Heart right ventricle (tissue), 16 donors: ENCODE measurements at regions not wholly inside any gene's neighbourhood (a gene's known extent, or its start where the extent isn't known, plus 50 kb on each side); places are given as distances from the start of the nearest gene placed in this dataset.

Experiments used
- ATAC-seq, 8 donors: fragments of 200-7000 bp; cut with Tn5 transposase; one replicate each; pipeline ENCODE4 v1.9.1; 2020; ENCODE audit warnings: mild to moderate bottlenecking in 8 of 8, moderate library complexity in 8 of 8, moderate number of reproducible peaks in 1 of 8
- DNase-seq, 2 donors: peaks; one replicate each; pipeline ENCODE4 v3.0.0-alpha.2; 2020
- H3K27ac ChIP-seq, 10 donors: fragments of 200-600 bp; sonication (generic) in 2 of 10; one replicate each; pipeline versions ENCODE4 v1.5.0 to v1.8.0; 2020 to 2022; ENCODE audit warnings: mild to moderate bottlenecking in 3 of 10
- H3K27me3 ChIP-seq, 7 donors: fragments of 200-600 bp; one replicate each; pipeline ENCODE4 v1.8.0; 2021 to 2022; ENCODE audit warnings: mild to moderate bottlenecking in 2 of 7
- H3K36me3 ChIP-seq, 9 donors: fragments of 200-600 bp; sonication (generic) in 1 of 9; one replicate each; pipeline versions ENCODE4 v1.5.0 to v1.8.0; 2020 to 2022; ENCODE audit warnings: mild to moderate bottlenecking in 2 of 9
- H3K4me1 ChIP-seq, 9 donors: fragments of 200-600 bp; sonication (generic) in 1 of 9; one replicate each; pipeline versions ENCODE4 v1.5.0 to v1.8.0; 2020 to 2022; ENCODE audit warnings: mild to moderate bottlenecking in 4 of 9
- H3K4me3 ChIP-seq, 10 donors: fragments of 200-600 bp; sonication (generic) in 2 of 10; one replicate each; pipeline versions ENCODE4 v1.5.0 to v1.8.0; 2020 to 2022; ENCODE audit warnings: mild to moderate bottlenecking in 7 of 10, moderate library complexity in 2 of 10
- H3K9me3 ChIP-seq, 11 donors: fragments of 200-600 bp in 10 of 11; sonication (generic) in 2 of 11; one replicate each; pipeline versions ENCODE4 v1.5.0 to v1.8.0; 2013 to 2022; ENCODE audit warnings: mild to moderate bottlenecking in 2 of 11, control low read depth in 1 of 11, moderate library complexity in 1 of 11
- WGBS, 2 donors: extraction: QIAGEN DNeasy Blood & Tissue Kit; methylation state at CpG; one replicate each; pipeline ENCODE4 v1.1.7; 2013; ENCODE audit warnings: inconsistent platforms in 1 of 2; 5-methylcytosine and 5-hydroxymethylcytosine counted together
- intact Hi-C, 10 donors: fragments of 100-400 bp; cut with DNase I; formaldehyde crosslinking; loops; one replicate each; pipeline versions ENCODE4 v1.11.1 to v1.14.2; 2022
- TF ChIP-seq, protein P1 (sequence below), 9 donors: fragments of 200-600 bp; sonication (generic) in 2 of 9; IDR thresholded peaks; one replicate each; pipeline versions ENCODE4 v1.5.0 to v1.8.0; 2021 to 2022; ENCODE audit warnings: antibody characterized with exemption in 9 of 9, mild to moderate bottlenecking in 5 of 9, moderate library complexity in 1 of 9
- donor health status: Arrhythmogenic right ventricular cardiomyopathy.
- donor health status: ischemic (EF 13 %, LVEDD 7.1; RV severe dilation, severe dysfunction).
- donor health status: healthy with polysubstance abuse.
- donor health status: DM: no; HTN: yes; CAD: no.
- donor health status: DM: no; HTN: no; CAD: no.
- donor health status: ischemic (EF 25% LVEDD 6.9; RV normal size, moderate dysfunction).
- donor health status: ischemic (EF 25% LVEDD 5.7; RV mildly dilated, moderate dysfunction).
- donor health status: healthy.
- donor health status: DM: yes; HTN: yes; CAD: no.
- donor health status: Ischemic cardiomyopathy.
- donor health status: ischemic (EF 35%, LVEDD 5.7; RV mildly dilated, moderate dysfunction).
- donor health status: nonischemic (EF 11% LVEDD 7.7; RV severe dilation, severe dysfunction).
- donor health status: DM: yes; HTN: yes; CAD: no.
- donor health status: PGD.
- donor health status: ischemic (EF 29% LVEDD 5.4; RV normal size, mild dysfunction).
- donor health status: nonischemic (EF 23%, LVEDD 6.1; RV moderate dilation, normal function).

DNA sequence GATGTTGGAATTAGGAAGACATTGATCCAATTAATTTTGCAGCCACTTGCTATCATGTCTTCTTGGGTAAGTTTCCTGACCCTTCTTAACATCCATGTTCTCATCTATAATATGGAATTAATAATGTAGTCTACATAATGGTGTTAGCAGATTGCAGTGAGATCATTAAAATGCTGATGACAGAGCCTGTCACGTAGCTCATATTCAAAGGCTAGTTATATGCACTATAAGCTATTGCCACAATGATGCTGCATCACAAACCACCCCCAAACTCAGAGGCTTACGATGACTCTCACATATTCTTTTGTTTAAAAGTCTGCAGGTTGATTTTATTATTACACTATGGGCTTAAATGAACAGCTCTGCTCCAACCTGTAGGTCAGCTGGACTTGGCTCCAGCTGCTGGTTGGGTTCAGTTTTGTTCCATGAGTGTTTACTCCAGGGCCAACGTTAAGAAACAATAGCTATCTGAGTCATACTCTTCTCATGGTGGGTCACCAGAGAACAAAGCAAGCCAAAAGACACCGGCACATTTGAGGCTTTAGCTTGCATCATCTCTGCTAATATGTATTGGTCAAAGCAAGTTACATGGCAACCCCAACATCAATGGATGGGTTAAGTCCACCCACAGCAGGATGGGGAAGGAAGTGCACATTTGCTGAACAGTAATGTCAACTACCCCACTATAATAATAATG lies 250.0 kb upstream of the SLCO3A1 start:
- H3K27ac ChIP-seq, result no peak overlapping the region
- H3K36me3 ChIP-seq, result no peaks in the 10 kb centered on the region
- intact Hi-C loops, result no loop called here
- no peak overlapping the region for H3K4me3 ChIP-seq
- TF ChIP-seq, protein P1, sequence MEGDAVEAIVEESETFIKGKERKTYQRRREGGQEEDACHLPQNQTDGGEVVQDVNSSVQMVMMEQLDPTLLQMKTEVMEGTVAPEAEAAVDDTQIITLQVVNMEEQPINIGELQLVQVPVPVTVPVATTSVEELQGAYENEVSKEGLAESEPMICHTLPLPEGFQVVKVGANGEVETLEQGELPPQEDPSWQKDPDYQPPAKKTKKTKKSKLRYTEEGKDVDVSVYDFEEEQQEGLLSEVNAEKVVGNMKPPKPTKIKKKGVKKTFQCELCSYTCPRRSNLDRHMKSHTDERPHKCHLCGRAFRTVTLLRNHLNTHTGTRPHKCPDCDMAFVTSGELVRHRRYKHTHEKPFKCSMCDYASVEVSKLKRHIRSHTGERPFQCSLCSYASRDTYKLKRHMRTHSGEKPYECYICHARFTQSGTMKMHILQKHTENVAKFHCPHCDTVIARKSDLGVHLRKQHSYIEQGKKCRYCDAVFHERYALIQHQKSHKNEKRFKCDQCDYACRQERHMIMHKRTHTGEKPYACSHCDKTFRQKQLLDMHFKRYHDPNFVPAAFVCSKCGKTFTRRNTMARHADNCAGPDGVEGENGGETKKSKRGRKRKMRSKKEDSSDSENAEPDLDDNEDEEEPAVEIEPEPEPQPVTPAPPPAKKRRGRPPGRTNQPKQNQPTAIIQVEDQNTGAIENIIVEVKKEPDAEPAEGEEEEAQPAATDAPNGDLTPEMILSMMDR (IDR thresholded peaks at IDR 0.05), result no peak
- H3K9me3 ChIP-seq, result no peaks in the 10 kb centered on the region
- H3K27me3 ChIP-seq, result peaks cover 0 to 7% (median 5%) of the 10 kb centered on the region in 7 donors
- ATAC-seq, result no peak
- H3K4me1 ChIP-seq, result no peaks in the 10 kb centered on the region
- no peak for DNase-seq
- 73 to 82% methylated on average over 4 of the region's 4 CpGs for WGBS, 2 donors

DNA sequence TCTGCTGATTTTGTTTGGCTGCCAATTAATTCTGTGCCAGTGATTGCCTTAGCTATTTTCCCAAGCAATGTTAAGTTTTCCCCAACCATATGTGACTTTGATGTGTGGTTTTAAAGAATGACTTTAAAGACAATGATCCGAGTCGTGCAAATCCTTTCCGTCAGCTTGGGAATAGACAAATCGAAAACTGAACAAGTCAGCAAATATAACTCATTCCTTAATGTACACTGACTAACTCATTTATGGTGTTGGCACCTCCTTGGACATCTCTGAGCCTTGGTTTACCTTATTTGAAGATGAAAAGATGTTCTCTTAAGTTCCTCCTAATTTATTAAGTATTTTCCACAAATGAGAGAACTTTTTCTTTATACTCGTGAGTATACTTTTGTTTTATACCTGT lies 249.4 kb upstream of the SLCO3A1 start:
- peaks cover 0 to 7% (median 3%) of the 10 kb centered on the region in 7 donors for H3K27me3 ChIP-seq
- ATAC-seq (no peak), DNase-seq (no peak)
- intact Hi-C loops, result no loop called here
- WGBS, 2 donors, result 78 to 79% methylated on average over 5 of the region's 5 CpGs
- H3K27ac ChIP-seq, result no peak overlapping the region
- H3K4me1 ChIP-seq, result no peaks in the 10 kb centered on the region
- H3K36me3 ChIP-seq, result no peaks in the 10 kb centered on the region
- no peaks in the 10 kb centered on the region for H3K9me3 ChIP-seq
- TF ChIP-seq, protein P1 (IDR thresholded peaks at IDR 0.05), result no peak
- no peak overlapping the region for H3K4me3 ChIP-seq

DNA sequence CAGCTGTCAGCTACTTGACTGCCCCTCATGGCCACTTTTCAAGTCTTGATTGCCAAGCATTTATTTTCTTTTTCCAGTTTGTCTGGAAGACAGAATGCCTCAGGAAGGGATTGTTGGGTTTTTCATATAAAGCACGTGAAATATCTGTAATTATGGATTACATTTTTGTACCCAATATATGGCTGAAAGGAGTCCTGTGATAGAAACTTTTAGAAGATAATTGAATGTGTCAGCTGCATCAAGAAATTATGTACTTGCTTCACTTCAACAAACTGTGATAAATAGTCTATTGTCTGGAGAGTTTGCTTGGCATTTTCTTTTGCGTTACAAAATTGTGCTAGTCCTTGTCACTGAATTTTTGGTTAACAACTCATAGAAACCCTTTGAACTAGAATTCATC lies 247.9 kb upstream of the SLCO3A1 start:
- WGBS, 2 donors, result 77 to 81% methylated on average over 2 of the region's 2 CpGs
- peaks cover 0 to 7% (median 2%) of the 10 kb centered on the region in 7 donors for H3K27me3 ChIP-seq
- TF ChIP-seq, protein P1 (IDR thresholded peaks at IDR 0.05), result no peak
- ATAC-seq, result no peak
- intact Hi-C loops, result no loop called here
- no peak overlapping the region for H3K4me3 ChIP-seq
- H3K27ac ChIP-seq, result no peak overlapping the region
- no peaks in the 10 kb centered on the region for H3K36me3 ChIP-seq
- no peaks in the 10 kb centered on the region for H3K4me1 ChIP-seq
- no peaks in the 10 kb centered on the region for H3K9me3 ChIP-seq
- no peak for DNase-seq

DNA sequence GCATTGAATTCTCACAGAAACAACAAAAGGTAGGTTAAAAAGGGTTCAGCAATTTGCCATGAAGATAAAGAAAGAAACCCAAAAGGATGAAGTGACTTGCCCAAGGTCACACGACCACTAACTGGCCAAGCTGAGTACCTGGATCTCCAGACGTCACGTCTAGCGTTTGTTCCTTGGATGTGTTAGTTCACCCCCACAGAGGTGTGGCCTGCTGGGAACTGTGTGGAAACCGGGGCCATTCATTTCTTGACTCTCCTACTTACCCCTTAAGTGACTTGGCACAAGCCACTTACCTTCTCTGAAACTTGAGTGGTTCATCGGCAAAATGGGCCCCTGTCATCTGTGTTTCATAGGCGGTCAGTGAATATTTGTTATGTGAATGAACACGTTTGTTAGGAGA lies 244.3 kb upstream of the SLCO3A1 start:
- 69 to 79% methylated on average over 8 of the region's 8 CpGs for WGBS, 2 donors
- Histone ChIP-seq H3K27me3 (peaks cover 0 to 7% (median 0%) of the 10 kb centered on the region in 7 donors), H3K4me1 (no peaks in the 10 kb centered on the region), H3K27ac (no peak overlapping the region), H3K4me3 (no peak overlapping the region), H3K9me3 (no peaks in the 10 kb centered on the region), H3K36me3 (no peaks in the 10 kb centered on the region)
- ATAC-seq (no peak), DNase-seq (no peak)
- TF ChIP-seq, protein P1 (IDR thresholded peaks at IDR 0.05), result no peak
- intact Hi-C loops, result no loop called here
